ENCODE measurements at regions not wholly inside any gene's neighbourhood (a gene's known extent, or its start where the extent isn't known, plus 50 kb on each side); places are given as distances from the start of the nearest gene placed in this dataset.

DNA sequence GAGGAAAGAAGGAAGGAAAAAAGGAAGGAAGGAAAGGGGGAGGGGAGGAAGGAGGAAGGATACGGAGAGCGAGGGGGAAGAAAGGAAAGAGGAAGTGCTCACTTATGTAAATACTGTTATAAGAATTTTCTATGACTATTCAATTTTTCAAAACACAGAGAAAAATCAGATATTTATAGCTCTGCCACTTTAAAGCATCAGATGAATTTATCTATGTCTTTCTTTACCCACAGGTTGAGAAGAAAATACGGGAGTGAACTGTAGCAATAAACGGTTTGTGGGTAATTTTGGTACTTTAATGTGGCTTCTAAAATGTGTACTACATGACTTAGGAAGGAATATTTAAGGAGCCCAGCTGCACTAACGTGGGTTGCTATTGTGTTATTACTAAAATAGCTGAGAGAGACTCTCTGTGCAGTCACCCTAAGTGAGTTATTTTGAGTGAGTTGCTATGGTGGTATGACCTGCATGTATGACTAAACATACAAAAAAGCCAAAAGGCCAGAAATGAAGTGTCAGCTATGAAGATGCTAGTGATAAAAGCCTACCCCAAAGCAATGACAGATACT lies 225.5 kb downstream of the SOD2 start:
- no peak overlapping the region for H3K4me3 Mint-ChIP-seq
- peaks cover 23% of the 10 kb centered on the region for H3K27me3 Mint-ChIP-seq
- no peaks in the 10 kb centered on the region for H3K36me3 Mint-ChIP-seq (ENCODE audit: low read depth)
- H3K9me3 Mint-ChIP-seq, result no peaks in the 10 kb centered on the region
- H3K4me1 Mint-ChIP-seq (ENCODE audit: low read depth), result peaks cover 5% of the 10 kb centered on the region
- H3K27ac Mint-ChIP-seq, result no peak overlapping the region
- DNase-seq, result no peak

DNA sequence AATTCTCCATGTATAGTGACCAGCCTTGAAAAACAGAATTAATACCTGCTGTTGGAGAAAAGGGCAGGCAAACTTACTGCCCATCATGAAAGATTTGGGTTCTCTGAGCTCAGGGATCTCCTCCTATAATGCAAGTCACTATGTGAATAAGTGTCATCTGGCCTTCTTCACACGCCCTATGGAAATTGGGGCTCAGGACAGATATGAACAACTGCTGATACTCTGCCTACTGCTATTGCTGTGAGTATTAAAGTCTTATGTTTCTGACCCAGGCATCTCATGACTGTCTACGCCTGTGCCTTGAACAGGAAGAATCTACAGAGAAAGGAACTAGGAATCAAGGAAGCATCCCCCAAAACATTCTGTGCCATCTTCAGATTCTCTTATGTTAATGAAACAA lies 226.1 kb downstream of the SOD2 start:
- H3K27ac Mint-ChIP-seq, result no peak overlapping the region

DNA sequence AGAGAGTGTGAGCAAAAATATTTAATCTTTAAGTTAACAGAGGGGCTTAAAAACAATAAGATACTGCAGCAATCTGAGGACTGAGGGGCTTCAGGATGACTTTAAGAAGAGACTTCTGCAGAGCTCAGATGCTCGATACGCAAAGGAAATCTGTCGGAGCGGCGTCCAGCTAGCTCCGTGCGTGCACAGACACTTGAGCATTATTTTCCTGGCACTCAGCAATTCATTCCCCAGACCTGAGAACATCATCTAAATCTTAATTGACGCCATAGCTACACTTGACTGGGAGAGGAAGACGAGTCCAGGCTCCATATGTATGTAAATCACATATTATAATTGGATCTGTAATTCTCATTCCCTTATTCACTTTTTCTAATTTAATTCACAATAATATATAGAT lies 228.2 kb downstream of the SOD2 start:
- Mint-ChIP-seq H3K27ac (no peak overlapping the region), H3K4me3 (no peak overlapping the region), H3K36me3 (ENCODE audit: low read depth) (no peaks in the 10 kb centered on the region), H3K4me1 (ENCODE audit: low read depth) (peaks cover 5% of the 10 kb centered on the region), H3K9me3 (no peaks in the 10 kb centered on the region), H3K27me3 (peaks cover 23% of the 10 kb centered on the region)
- no peak for DNase-seq

More for the DNA sequence above, 226.1 kb downstream of the SOD2 start:
- H3K4me1 Mint-ChIP-seq (ENCODE audit: low read depth), result peaks cover 5% of the 10 kb centered on the region
- H3K4me3 Mint-ChIP-seq, result no peak overlapping the region
- no peaks in the 10 kb centered on the region for H3K36me3 Mint-ChIP-seq (ENCODE audit: low read depth)
- no peak for DNase-seq
- no peaks in the 10 kb centered on the region for H3K9me3 Mint-ChIP-seq
- peaks cover 23% of the 10 kb centered on the region for H3K27me3 Mint-ChIP-seq

DNA sequence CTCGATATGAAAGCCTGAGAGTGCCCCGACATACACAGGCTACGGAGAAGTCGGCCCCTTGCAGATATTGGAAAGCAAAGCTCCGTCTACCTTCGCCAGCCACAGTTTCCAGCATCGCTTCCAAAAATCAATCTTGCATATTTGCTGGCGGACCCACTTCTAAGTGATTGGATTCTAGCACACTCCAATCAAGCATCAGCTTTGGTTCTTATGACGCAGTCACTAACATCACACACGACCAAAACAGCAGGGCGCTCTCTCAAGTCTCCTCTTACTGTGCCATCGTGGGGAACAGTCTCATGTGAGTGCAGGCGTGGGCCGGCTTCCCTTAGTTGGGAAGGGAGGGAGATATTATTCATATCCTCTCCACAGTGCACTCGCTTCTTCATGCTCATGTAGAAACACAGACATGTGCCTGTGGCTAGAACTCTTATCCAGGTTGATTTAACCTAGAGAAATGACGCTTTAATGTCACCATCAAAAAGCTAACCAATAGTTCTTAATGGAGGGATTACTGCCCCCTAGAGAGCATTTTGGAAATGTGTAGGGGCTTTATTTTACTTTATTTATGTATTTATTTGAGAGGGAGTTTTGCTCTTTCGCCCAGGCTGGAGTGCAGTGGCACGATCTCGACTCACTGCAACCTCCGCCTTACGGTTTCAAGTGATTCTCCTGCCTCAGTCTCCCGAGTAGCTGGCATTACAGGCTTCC lies 229.8 kb downstream of the SOD2 start:
- Mint-ChIP-seq H3K4me1 (ENCODE audit: low read depth) (peaks cover 5% of the 10 kb centered on the region), H3K36me3 (ENCODE audit: low read depth) (no peaks in the 10 kb centered on the region), H3K9me3 (no peaks in the 10 kb centered on the region), H3K4me3 (no peak overlapping the region), H3K27ac (no peak overlapping the region), H3K27me3 (peaks cover 17% of the 10 kb centered on the region)
- DNase-seq, result no peak

DNA sequence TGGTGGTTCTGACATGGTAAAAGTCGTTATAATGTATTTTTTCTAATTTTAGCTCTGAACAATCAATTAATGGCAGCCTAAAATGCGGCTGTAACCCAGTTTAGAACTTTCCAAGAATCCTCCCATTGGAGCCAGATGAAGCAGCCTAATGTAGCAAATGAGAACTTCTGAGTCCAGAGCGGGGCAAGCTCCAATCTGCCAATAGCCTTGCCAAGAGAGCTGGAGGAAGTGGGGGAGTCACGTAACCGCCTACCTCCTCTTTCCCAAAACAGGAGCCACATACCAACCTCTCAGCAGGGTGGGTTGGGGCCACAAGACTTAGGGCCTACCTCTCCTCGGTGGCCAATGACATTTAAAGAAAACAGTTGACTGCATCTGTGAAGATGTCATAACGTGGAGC lies 230.6 kb downstream of the SOD2 start:
- Mint-ChIP-seq H3K27ac (no peak overlapping the region), H3K9me3 (no peaks in the 10 kb centered on the region), H3K4me3 (no peak overlapping the region)

DNA sequence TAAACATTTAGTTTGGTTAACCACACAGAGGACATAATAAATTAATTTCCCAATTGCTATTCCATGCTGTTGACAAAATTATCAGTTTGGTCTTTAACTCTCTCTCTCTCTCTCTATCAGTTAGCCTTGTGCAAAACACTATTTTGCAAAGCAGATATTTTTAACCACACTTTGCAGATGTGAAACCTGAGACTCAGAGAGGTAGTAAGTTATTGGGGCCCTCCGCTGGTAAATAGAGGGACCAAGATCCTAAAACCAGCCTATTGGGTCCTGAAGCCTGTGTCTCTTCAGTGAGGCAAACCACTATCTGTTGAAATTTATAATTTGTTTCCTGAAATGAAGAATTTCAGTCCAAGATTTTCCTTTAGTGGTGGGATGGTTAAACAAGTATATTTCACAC lies 231.0 kb downstream of the SOD2 start:
- DNase-seq, result no peak
- peaks cover 2% of the 10 kb centered on the region for H3K4me1 Mint-ChIP-seq (ENCODE audit: low read depth)

More for the DNA sequence above, 230.6 kb downstream of the SOD2 start:
- Mint-ChIP-seq H3K4me1 (ENCODE audit: low read depth) (peaks cover 5% of the 10 kb centered on the region), H3K36me3 (ENCODE audit: low read depth) (no peaks in the 10 kb centered on the region), H3K27me3 (peaks cover 13% of the 10 kb centered on the region)
- DNase-seq, result no peak

DNA sequence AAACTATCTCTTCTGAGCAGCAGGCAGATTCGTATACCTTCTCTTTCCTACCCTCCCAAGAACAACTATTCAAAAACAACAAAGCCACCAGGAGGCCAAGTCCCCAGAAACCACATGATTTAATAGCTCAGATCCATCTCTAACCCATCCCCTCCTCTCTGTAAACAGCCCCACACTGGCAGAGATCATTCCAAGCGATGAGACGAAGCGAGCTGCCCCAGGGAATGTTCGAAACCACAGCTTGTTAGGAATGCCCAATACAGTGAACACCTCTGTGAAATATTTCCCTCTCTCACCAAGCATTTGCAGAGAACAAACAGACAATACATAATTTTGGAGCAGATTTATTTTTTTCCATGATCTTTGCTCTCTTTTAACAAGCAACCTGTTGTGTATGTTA lies 231.8 kb downstream of the SOD2 start:
- H3K36me3 Mint-ChIP-seq (ENCODE audit: low read depth), result no peaks in the 10 kb centered on the region
- no peak overlapping the region for H3K4me3 Mint-ChIP-seq
- H3K4me1 Mint-ChIP-seq (ENCODE audit: low read depth), result no peaks in the 10 kb centered on the region
- no peaks in the 10 kb centered on the region for H3K9me3 Mint-ChIP-seq
- no peak overlapping the region for H3K27ac Mint-ChIP-seq
- DNase-seq, result no peak
- H3K27me3 Mint-ChIP-seq, result peaks cover 8% of the 10 kb centered on the region

More for the DNA sequence above, 231.0 kb downstream of the SOD2 start:
- Mint-ChIP-seq H3K9me3 (no peaks in the 10 kb centered on the region), H3K36me3 (ENCODE audit: low read depth) (no peaks in the 10 kb centered on the region), H3K4me3 (no peak overlapping the region), H3K27me3 (peaks cover 10% of the 10 kb centered on the region), H3K27ac (no peak overlapping the region)

DNA sequence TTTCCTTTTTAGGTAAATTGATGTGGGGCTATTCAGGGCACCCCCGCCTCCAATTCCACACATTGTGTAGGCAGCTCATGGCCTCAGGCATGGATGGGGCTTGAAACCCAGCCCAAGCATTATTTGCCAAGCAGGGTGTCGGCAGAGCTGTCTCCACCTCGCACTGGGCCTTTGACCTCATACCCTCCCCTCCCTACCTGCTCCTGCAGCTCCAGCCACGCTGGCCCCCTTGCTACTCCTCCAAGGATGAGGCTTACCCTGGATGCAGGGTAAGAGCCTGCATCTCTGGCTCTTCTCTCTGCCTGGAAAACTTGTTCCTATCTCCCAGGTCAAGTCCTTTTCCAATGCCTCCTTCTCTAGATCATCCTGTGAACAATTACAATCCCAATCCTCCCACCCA lies 232.6 kb downstream of the SOD2 start:
- Mint-ChIP-seq H3K4me1 (ENCODE audit: low read depth) (no peaks in the 10 kb centered on the region), H3K36me3 (ENCODE audit: low read depth) (no peaks in the 10 kb centered on the region), H3K27me3 (peaks cover 5% of the 10 kb centered on the region), H3K9me3 (no peaks in the 10 kb centered on the region), H3K27ac (no peak overlapping the region), H3K4me3 (no peak overlapping the region)
- no peak for DNase-seq

DNA sequence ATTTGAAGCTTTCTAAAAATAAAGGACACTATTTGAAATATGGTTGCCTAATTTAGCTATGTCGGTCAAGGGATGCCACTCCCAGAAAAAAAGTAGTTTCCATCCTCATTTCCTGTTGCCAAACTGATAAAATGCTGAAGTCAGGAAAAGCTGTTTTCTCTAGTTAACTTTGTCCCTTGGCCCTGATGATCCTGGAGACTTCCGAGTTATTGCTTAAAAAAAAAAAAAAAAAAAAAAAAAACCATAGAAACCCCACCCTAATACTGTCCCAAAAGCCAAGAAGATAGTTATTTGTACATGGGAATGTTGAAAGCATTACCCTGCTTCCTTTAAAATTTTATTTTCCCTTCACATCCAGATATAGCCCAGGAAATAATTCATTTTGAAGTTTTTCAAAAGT lies 236.7 kb downstream of the SOD2 start:
- Mint-ChIP-seq H3K4me3 (no peak overlapping the region), H3K9me3 (no peaks in the 10 kb centered on the region), H3K4me1 (ENCODE audit: low read depth) (no peaks in the 10 kb centered on the region), H3K27me3 (peaks cover 12% of the 10 kb centered on the region), H3K36me3 (ENCODE audit: low read depth) (no peaks in the 10 kb centered on the region), H3K27ac (no peak overlapping the region)
- no peak for DNase-seq

DNA sequence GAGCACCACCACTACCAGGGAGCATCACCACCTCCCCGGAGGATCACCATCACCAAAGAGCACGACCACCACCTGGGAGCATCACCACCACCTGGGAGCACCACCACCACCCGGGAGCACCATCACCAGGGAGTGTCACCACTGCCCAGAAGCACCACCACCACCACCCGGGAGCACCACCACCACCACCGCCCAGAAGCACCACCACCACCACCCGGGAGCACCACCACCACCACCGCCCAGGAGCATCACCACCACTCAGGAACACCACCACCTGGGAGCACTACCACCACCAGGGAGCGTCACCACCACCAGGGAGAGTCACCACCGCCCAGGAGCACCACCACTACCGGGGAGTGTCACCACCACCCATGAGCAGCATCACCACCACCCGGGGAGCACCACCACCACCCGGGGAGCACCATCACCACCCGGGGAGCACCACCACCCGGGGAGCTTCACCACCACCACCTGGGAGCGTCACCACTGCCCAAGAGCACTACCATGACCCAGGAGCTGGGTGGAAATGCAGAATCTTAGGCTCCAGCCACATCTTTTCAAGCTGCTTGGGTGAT lies 237.3 kb downstream of the SOD2 start:
- Mint-ChIP-seq H3K36me3 (ENCODE audit: low read depth) (no peaks in the 10 kb centered on the region), H3K4me1 (ENCODE audit: low read depth) (no peaks in the 10 kb centered on the region)

DNA sequence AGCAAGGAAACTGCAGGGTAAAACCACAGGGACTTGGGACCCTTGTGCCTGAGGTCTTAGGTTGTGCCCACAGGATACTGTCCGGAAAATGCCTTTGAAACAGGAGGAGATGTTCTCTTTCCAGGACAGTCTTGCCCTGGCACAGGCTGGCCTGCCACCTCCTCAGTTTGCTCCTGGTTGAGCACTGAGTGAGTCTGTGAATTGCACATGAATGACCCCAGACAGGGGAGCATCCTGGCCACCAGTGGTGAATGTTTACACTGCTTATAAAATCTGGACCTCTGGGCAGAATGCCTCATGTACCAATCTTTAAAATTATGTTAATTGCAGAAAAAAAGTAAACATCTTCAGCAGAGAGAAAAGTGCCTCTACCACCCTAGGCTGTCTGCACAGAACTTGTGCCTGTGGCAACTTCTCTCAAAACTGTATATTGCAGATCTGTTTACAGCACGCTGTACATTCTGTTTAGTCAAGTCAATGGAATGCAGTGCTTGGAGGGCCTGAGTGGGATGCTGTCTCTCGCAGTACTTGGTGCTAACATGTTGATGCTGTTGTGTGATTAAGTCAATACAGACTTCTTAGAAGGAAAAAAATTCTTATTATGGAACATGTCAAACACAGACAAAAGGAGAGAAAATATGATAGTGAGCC lies 242.1 kb downstream of the SOD2 start:
- DNase-seq, result no peak
- no peak overlapping the region for H3K27ac Mint-ChIP-seq
- H3K9me3 Mint-ChIP-seq, result no peaks in the 10 kb centered on the region
- no peaks in the 10 kb centered on the region for H3K36me3 Mint-ChIP-seq (ENCODE audit: low read depth)
- H3K27me3 Mint-ChIP-seq, result peaks cover 25% of the 10 kb centered on the region
- no peak overlapping the region for H3K4me3 Mint-ChIP-seq
- H3K4me1 Mint-ChIP-seq (ENCODE audit: low read depth), result no peaks in the 10 kb centered on the region

More for the DNA sequence above, 237.3 kb downstream of the SOD2 start:
- no peak overlapping the region for H3K4me3 Mint-ChIP-seq
- no peak overlapping the region for H3K27ac Mint-ChIP-seq
- DNase-seq, result no peak
- peaks cover 12% of the 10 kb centered on the region for H3K27me3 Mint-ChIP-seq
- H3K9me3 Mint-ChIP-seq, result no peaks in the 10 kb centered on the region

DNA sequence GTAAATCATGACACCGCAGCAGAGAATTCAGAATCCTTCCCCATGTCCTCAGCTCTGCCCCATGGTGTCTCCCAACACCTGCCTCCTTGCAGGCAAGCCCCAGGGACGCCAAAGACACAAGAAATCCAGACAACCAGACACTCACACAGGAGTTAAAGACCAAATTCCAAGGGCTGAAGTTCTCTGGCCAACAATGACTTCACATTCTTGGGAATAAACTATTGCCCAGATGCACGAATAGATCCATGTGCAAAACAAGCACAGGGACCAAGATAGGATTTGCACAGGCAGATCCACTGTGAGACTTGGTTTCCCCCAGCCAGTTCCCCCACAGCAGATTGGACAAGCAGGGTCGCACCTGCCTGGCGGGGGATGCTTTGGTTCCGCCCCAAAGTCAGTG lies 246.7 kb downstream of the SOD2 start:
- Mint-ChIP-seq H3K27ac (no peak overlapping the region), H3K27me3 (peaks cover 27% of the 10 kb centered on the region), H3K9me3 (no peaks in the 10 kb centered on the region), H3K4me1 (ENCODE audit: low read depth) (no peaks in the 10 kb centered on the region), H3K36me3 (ENCODE audit: low read depth) (no peaks in the 10 kb centered on the region), H3K4me3 (no peak overlapping the region)
- no peak for DNase-seq

DNA sequence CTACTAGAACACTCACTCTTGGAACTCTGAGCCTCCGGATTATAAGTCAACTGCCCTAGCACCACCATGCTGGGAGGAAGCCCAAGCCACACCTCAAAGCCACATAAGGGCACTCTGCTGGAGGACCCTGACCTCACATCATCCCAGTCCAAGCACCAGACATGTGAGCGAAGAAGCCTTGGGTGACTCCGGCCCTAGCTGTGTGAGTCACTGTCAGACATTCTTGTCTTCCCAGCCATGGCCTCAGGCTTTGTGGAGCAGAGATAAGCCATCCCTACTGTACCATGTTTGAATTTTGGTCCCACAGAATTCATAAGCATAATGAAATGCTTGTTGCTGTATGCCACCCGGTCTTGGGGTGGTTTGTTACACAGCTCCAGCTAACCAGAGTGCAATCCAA lies 247.7 kb downstream of the SOD2 start:
- no peaks in the 10 kb centered on the region for H3K4me1 Mint-ChIP-seq (ENCODE audit: low read depth)
- H3K9me3 Mint-ChIP-seq, result no peaks in the 10 kb centered on the region
- H3K27me3 Mint-ChIP-seq, result peaks cover 33% of the 10 kb centered on the region
- H3K4me3 Mint-ChIP-seq, result no peak overlapping the region
- DNase-seq, result no peak
- H3K36me3 Mint-ChIP-seq (ENCODE audit: low read depth), result no peaks in the 10 kb centered on the region
- H3K27ac Mint-ChIP-seq, result no peak overlapping the region

DNA sequence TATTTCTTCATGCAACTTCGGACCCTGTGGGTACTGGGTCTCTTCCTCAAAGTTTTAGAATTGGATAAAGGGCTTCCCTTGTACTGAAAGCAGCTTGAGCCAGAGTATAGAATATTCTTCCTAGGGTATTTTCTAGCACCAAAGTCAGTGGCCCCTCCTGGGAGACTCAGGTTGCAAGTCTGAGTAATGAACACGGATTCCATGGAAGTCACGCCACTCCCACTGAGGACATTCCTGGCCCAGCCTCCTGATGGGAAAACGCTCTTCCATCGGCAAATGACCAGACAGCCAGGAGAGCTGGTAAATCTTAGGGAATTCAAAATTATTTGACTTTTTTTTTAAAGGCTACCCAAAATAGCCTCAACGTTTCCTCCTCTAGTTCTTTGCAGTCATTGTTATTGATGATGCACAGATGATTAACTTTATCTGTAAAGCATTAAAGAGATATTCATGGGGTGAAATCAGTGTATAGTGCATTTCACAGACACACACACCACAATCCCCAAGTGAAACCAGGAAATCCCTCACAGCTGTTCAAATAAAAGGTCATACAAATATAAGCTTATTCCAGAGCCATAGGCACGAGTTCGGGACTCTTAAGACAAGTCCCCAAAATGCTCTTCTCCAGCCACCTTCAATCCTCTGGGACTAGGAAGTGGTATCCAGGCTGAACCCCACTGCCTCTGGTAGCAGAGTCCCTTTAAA lies 248.8 kb downstream of the SOD2 start:
- no peaks in the 10 kb centered on the region for H3K4me1 Mint-ChIP-seq (ENCODE audit: low read depth)
- DNase-seq, result no peak
- H3K27ac Mint-ChIP-seq, result no peak overlapping the region
- no peak overlapping the region for H3K4me3 Mint-ChIP-seq
- no peaks in the 10 kb centered on the region for H3K9me3 Mint-ChIP-seq
- peaks cover 33% of the 10 kb centered on the region for H3K27me3 Mint-ChIP-seq
- no peaks in the 10 kb centered on the region for H3K36me3 Mint-ChIP-seq (ENCODE audit: low read depth)
